ENCODE measurements at regions not wholly inside any gene's neighbourhood (a gene's known extent, or its start where the extent isn't known, plus 50 kb on each side); places are given as distances from the start of the nearest gene placed in this dataset.

- Histone ChIP-seq H4K20me1 (ENCODE audit: control insufficient read depth, insufficient read depth, low read depth, low read length) (no peaks in the 10 kb centered on the region), H3K27ac (ENCODE audit: low read depth, low read length) (no peak overlapping the region), H3K4me3 (ENCODE audit: low read length) (no peak overlapping the region), H3K27me3 (ENCODE audit: control insufficient read depth, low read length) (no peaks in the 10 kb centered on the region), H3K9me2 (replicated peaks; ENCODE audit: control insufficient read depth, low read length) (no peaks in the 10 kb centered on the region), H3K79me2 (ENCODE audit: control insufficient read depth, low read length) (no peaks in the 10 kb centered on the region), H3K36me3 (ENCODE audit: control insufficient read depth, low read length) (no peaks in the 10 kb centered on the region), H3K9me3 (ENCODE audit: control insufficient read depth, insufficient read depth, low read length) (no peaks in the 10 kb centered on the region), H3F3A (ENCODE audit: control insufficient read depth, insufficient read depth) (no peaks in the 10 kb centered on the region), H3K4me2 (ENCODE audit: low read length) (no peak overlapping the region), H3K4me1 (ENCODE audit: control insufficient read depth, low read length) (no peaks in the 10 kb centered on the region)
- TF ChIP-seq, protein P1, sequence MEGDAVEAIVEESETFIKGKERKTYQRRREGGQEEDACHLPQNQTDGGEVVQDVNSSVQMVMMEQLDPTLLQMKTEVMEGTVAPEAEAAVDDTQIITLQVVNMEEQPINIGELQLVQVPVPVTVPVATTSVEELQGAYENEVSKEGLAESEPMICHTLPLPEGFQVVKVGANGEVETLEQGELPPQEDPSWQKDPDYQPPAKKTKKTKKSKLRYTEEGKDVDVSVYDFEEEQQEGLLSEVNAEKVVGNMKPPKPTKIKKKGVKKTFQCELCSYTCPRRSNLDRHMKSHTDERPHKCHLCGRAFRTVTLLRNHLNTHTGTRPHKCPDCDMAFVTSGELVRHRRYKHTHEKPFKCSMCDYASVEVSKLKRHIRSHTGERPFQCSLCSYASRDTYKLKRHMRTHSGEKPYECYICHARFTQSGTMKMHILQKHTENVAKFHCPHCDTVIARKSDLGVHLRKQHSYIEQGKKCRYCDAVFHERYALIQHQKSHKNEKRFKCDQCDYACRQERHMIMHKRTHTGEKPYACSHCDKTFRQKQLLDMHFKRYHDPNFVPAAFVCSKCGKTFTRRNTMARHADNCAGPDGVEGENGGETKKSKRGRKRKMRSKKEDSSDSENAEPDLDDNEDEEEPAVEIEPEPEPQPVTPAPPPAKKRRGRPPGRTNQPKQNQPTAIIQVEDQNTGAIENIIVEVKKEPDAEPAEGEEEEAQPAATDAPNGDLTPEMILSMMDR (IDR thresholded peaks at IDR 0.05; ENCODE audit: low read depth, low read length, poor library complexity, severe bottlenecking): no peak
- TF ChIP-seq EZH2phosphoT487 (IDR thresholded peaks at IDR 0.05; ENCODE audit: borderline replicate concordance, low read length): no peak
Observed at GRCh38 chr12:97946701-97947100, 484.1 kb downstream of the RMST start.

- H3K27me3 ChIP-seq (ENCODE audit: control insufficient read depth, low read length): no peaks in the 10 kb centered on the region
- TF ChIP-seq, protein P1 (IDR thresholded peaks at IDR 0.05; ENCODE audit: low read depth, low read length, poor library complexity, severe bottlenecking): no peak
- TF ChIP-seq EZH2phosphoT487 (IDR thresholded peaks at IDR 0.05; ENCODE audit: borderline replicate concordance, low read length): no peak
Observed at GRCh38 chr12:97948591-97948990, 486.0 kb downstream of the RMST start.

DNA sequence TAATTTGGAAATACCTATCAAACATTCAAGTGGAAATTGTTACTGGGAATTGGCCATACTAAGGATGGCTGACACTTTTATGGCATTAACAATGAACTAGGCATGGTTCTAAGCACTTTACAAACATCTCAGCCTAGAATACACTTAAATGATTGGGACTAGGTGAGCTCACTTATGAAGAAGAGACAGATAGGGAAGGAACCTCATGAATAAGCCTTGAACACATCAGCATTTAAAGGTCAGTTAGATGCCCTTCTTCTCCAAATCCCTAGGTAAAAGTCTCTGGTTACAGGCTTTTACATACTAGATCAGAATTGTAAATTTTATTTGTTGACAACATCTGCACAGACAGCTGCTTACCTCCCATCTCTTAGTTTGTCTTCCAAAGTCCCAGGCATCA, 488.6 kb downstream of the RMST start:
- Histone ChIP-seq H3K4me2 (ENCODE audit: low read length) (no peak overlapping the region), H3F3A (ENCODE audit: control insufficient read depth, insufficient read depth) (no peaks in the 10 kb centered on the region), H3K27me3 (ENCODE audit: control insufficient read depth, low read length) (no peaks in the 10 kb centered on the region), H3K9me3 (ENCODE audit: control insufficient read depth, insufficient read depth, low read length) (no peaks in the 10 kb centered on the region), H3K4me1 (ENCODE audit: control insufficient read depth, low read length) (no peaks in the 10 kb centered on the region), H3K4me3 (ENCODE audit: low read length) (no peak overlapping the region), H4K20me1 (ENCODE audit: control insufficient read depth, insufficient read depth, low read depth, low read length) (no peaks in the 10 kb centered on the region), H3K9me2 (replicated peaks; ENCODE audit: control insufficient read depth, low read length) (no peaks in the 10 kb centered on the region), H3K27ac (ENCODE audit: low read depth, low read length) (no peak overlapping the region), H3K79me2 (ENCODE audit: control insufficient read depth, low read length) (no peaks in the 10 kb centered on the region), H3K36me3 (ENCODE audit: control insufficient read depth, low read length) (no peaks in the 10 kb centered on the region)
- TF ChIP-seq EZH2phosphoT487 (IDR thresholded peaks at IDR 0.05; ENCODE audit: borderline replicate concordance, low read length): no peak
- TF ChIP-seq, protein P1 (IDR thresholded peaks at IDR 0.05; ENCODE audit: low read depth, low read length, poor library complexity, severe bottlenecking): no peak

More at GRCh38 chr12:97948591-97948990, 486.0 kb downstream of the RMST start:
- Histone ChIP-seq H3K36me3 (ENCODE audit: control insufficient read depth, low read length) (no peaks in the 10 kb centered on the region), H3K79me2 (ENCODE audit: control insufficient read depth, low read length) (no peaks in the 10 kb centered on the region), H3K4me2 (ENCODE audit: low read length) (no peak overlapping the region), H3K9me3 (ENCODE audit: control insufficient read depth, insufficient read depth, low read length) (no peaks in the 10 kb centered on the region), H3K27ac (ENCODE audit: low read depth, low read length) (no peak overlapping the region), H3F3A (ENCODE audit: control insufficient read depth, insufficient read depth) (no peaks in the 10 kb centered on the region), H3K4me1 (ENCODE audit: control insufficient read depth, low read length) (no peaks in the 10 kb centered on the region), H3K9me2 (replicated peaks; ENCODE audit: control insufficient read depth, low read length) (no peaks in the 10 kb centered on the region), H3K4me3 (ENCODE audit: low read length) (no peak overlapping the region), H4K20me1 (ENCODE audit: control insufficient read depth, insufficient read depth, low read depth, low read length) (no peaks in the 10 kb centered on the region)

DNA sequence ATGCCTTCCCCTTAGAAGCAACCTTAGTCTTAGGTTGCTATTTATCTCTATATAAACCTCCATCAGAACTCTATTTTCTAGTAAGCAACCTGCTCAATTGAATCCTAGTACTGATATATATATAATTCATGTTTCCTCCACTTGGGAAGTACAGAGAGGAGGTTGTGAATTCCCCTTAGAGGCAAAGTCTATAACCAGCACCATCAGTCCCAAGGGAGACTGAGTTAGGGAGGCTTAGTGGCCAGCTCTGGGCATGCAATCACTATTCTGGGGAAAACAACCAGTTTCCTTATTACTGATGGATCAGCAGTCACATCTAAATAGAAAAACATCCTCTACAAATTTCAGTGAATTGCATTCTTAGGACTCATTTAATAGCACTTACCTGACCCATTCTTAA, 489.1 kb downstream of the RMST start:
- no peak overlapping the region for H3K4me3 ChIP-seq (ENCODE audit: low read length)
- no peaks in the 10 kb centered on the region for H3K27me3 ChIP-seq (ENCODE audit: control insufficient read depth, low read length)
- H3K9me2 ChIP-seq (replicated peaks; ENCODE audit: control insufficient read depth, low read length): no peaks in the 10 kb centered on the region
- TF ChIP-seq EZH2phosphoT487 (IDR thresholded peaks at IDR 0.05; ENCODE audit: borderline replicate concordance, low read length): no peak
- TF ChIP-seq, protein P1 (IDR thresholded peaks at IDR 0.05; ENCODE audit: low read depth, low read length, poor library complexity, severe bottlenecking): no peak
- no peaks in the 10 kb centered on the region for H3K4me1 ChIP-seq (ENCODE audit: control insufficient read depth, low read length)
- no peak overlapping the region for H3K27ac ChIP-seq (ENCODE audit: low read depth, low read length)
- H3F3A ChIP-seq (ENCODE audit: control insufficient read depth, insufficient read depth): no peaks in the 10 kb centered on the region
- no peak overlapping the region for H3K4me2 ChIP-seq (ENCODE audit: low read length)
- no peaks in the 10 kb centered on the region for H3K79me2 ChIP-seq (ENCODE audit: control insufficient read depth, low read length)
- H4K20me1 ChIP-seq (ENCODE audit: control insufficient read depth, insufficient read depth, low read depth, low read length): no peaks in the 10 kb centered on the region
- H3K9me3 ChIP-seq (ENCODE audit: control insufficient read depth, insufficient read depth, low read length): no peaks in the 10 kb centered on the region
- no peaks in the 10 kb centered on the region for H3K36me3 ChIP-seq (ENCODE audit: control insufficient read depth, low read length)

Data from DOHH2 (cell line).